Caco-2 (cell line): ENCODE measurements at regions not wholly inside any gene's neighbourhood (a gene's known extent, or its start where the extent isn't known, plus 50 kb on each side); places are given as distances from the start of the nearest gene placed in this dataset.

ENCODE experiments used
- BruUV-seq: library from RNA; stranded (reverse); fragments of 400-500 nt; replicated peaks from 2 replicates; lab custom pipeline; 2021; lab: Mats Ljungman, UMichigan
- CTCF ChIA-PET: fragments of 300-600 bp; sonication (Branson Sonifier 250); formaldehyde crosslinking; loops from one replicate; lab custom pipeline; 2022; ENCODE audit warnings: antibody characterized with exemption; lab: Charles Lee
- POLR2A ChIA-PET: fragments of 300-600 bp; sonication (Branson Sonifier 250); formaldehyde crosslinking; loops from one replicate; lab custom pipeline; 2022; ENCODE audit warnings: antibody characterized with exemption; lab: Charles Lee
- DNase-seq, 2 experiments: peaks; one replicate each; pipeline versions ENCODE4 v3.0.0 to v3.0.0-alpha.2; 2020 to 2022
- H3K27me3 ChIP-seq: replicated peaks from 2 replicates; pipeline ENCODE4 v1.6.0; 2011; ENCODE audit warnings: low read length; ENCODE audit not compliant: control insufficient read depth, insufficient read depth
- H3K36me3 ChIP-seq: 2 replicates; pipeline ENCODE4 v1.5.1; 2011; ENCODE audit warnings: low read length; ENCODE audit not compliant: control insufficient read depth, insufficient read depth
- H3K4me1 ChIP-seq: fragments of 250-450 bp; sonication (Bioruptor Pico); 2 replicates; pipeline ENCODE4 v1.5.1; 2020; ENCODE audit warnings: mild to moderate bottlenecking
- H3K4me3 ChIP-seq: 2 replicates; pipeline ENCODE4 v1.5.1; 2011; ENCODE audit warnings: low read depth, mild to moderate bottlenecking, control low read depth, low read length
- H3K9me3 ChIP-seq: fragments of 250-450 bp; sonication (Bioruptor Pico); 2 replicates; pipeline ENCODE4 v1.5.1; 2020; ENCODE audit warnings: mild to moderate bottlenecking, moderate library complexity
- H3K27ac Mint-ChIP-seq: one replicate; pipeline ENCODE4 v1.8.0; 2022; ENCODE audit warnings: mixed read lengths; ENCODE audit not compliant: unreplicated experiment
- H3K27me3 Mint-ChIP-seq: one replicate; pipeline ENCODE4 v1.8.0; 2022; ENCODE audit warnings: mixed read lengths; ENCODE audit not compliant: insufficient read depth, unreplicated experiment
- H3K36me3 Mint-ChIP-seq: one replicate; pipeline ENCODE4 v1.8.0; 2022; ENCODE audit warnings: mild to moderate bottlenecking, mixed read lengths; ENCODE audit not compliant: insufficient read depth, unreplicated experiment
- H3K4me1 Mint-ChIP-seq: one replicate; pipeline ENCODE4 v1.8.0; 2022; ENCODE audit warnings: low read depth, mixed read lengths; ENCODE audit not compliant: unreplicated experiment
- H3K4me3 Mint-ChIP-seq: one replicate; pipeline ENCODE4 v1.8.0; 2022; ENCODE audit warnings: mild to moderate bottlenecking, moderate library complexity, mixed read lengths; ENCODE audit not compliant: unreplicated experiment
- H3K9me3 Mint-ChIP-seq: one replicate; pipeline ENCODE4 v1.8.0; 2022; ENCODE audit warnings: mixed read lengths; ENCODE audit not compliant: unreplicated experiment
- intact Hi-C: fragments of 100-400 bp; cut with micrococcal nuclease; formaldehyde crosslinking; loops from one replicate; pipeline ENCODE4 v1.10.0; 2022; ENCODE audit not compliant: unreplicated experiment
- TF ChIP-seq, protein P1 (sequence below), 2 experiments: fragments of 200-600 bp in 1 of 2; IDR thresholded peaks; 1 replicate in 1 of 2; 2 replicates in 1 of 2; pipeline versions ENCODE4 v1.5.1 to v1.8.0; 2011 to 2022; ENCODE audit warnings: antibody characterized with exemption in 1 of 2, control low read depth in 1 of 2, inconsistent platforms in 1 of 2, low read depth in 1 of 2, low read length in 1 of 2, mild to moderate bottlenecking in 1 of 2, moderate library complexity in 1 of 2; ENCODE audit not compliant: insufficient read depth in 1 of 2, severe bottlenecking in 1 of 2, unreplicated experiment in 1 of 2

DNA sequence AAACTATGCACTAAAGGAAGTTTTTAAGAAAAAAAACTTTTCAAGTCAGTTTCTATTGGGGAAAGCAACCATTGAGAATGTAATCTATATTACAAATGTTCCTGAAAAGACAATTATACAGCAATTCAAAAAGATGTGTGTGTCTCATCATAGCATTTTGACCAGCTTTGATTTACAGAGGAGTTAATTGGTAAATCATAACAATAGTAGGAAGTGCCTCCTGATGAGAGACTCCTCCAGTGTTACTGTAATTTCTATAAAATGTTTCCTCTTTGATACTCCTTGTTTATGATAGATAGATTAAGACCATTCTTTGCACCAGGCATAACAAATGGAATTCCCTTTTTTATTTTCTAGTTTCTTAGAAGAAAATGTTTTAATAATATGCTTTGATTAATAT, 249.9 kb downstream of the CALCRL start:
- Histone ChIP-seq H3K9me3 (no peaks in the 10 kb centered on the region), H3K36me3 (no peaks in the 10 kb centered on the region), H3K27me3 (no peaks in the 10 kb centered on the region), H3K4me1 (no peaks in the 10 kb centered on the region), H3K4me3 (no peak overlapping the region)
- Mint-ChIP-seq H3K36me3 (no peaks in the 10 kb centered on the region), H3K27ac (no peak overlapping the region), H3K4me3 (no peak overlapping the region), H3K9me3 (no peaks in the 10 kb centered on the region), H3K4me1 (no peaks in the 10 kb centered on the region), H3K27me3 (no peaks in the 10 kb centered on the region)
- ChIA-PET CTCF (no interaction called here), POLR2A (no interaction called here)
- DNase-seq = no peak
- TF ChIP-seq, protein P1, sequence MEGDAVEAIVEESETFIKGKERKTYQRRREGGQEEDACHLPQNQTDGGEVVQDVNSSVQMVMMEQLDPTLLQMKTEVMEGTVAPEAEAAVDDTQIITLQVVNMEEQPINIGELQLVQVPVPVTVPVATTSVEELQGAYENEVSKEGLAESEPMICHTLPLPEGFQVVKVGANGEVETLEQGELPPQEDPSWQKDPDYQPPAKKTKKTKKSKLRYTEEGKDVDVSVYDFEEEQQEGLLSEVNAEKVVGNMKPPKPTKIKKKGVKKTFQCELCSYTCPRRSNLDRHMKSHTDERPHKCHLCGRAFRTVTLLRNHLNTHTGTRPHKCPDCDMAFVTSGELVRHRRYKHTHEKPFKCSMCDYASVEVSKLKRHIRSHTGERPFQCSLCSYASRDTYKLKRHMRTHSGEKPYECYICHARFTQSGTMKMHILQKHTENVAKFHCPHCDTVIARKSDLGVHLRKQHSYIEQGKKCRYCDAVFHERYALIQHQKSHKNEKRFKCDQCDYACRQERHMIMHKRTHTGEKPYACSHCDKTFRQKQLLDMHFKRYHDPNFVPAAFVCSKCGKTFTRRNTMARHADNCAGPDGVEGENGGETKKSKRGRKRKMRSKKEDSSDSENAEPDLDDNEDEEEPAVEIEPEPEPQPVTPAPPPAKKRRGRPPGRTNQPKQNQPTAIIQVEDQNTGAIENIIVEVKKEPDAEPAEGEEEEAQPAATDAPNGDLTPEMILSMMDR (IDR thresholded peaks at IDR 0.05; ENCODE audit: insufficient read depth in 1 of 2, low read depth in 1 of 2, low read length in 1 of 2, severe bottlenecking in 1 of 2, unreplicated experiment in 1 of 2) = no peak
- intact Hi-C loops = no loop called here
- BruUV-seq = no TSS peak

DNA sequence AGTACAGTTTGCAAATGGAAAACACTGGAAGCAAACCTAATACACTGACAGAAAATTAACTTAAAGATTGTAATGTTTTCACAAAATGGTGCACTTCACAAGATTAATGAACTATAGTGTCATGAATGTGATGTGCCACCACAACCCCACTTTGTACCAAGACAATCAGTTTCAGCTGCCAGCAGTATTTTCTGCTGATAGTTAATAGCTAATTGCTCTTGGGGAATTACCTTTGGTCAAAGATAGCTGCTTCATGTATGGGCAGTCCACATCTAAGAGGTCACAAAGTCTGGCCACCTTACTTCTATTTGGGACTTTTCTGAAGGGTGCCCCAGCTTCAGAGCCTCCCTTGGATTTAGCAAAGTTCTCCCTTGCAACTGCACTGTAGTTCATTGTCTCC, 254.0 kb downstream of the CALCRL start:
- Mint-ChIP-seq H3K9me3 (no peaks in the 10 kb centered on the region), H3K36me3 (no peaks in the 10 kb centered on the region), H3K4me3 (no peak overlapping the region), H3K4me1 (no peaks in the 10 kb centered on the region), H3K27me3 (peaks cover 3% of the 10 kb centered on the region), H3K27ac (no peak overlapping the region)
- H3K27me3 ChIP-seq = no peaks in the 10 kb centered on the region
- H3K4me3 ChIP-seq = no peak overlapping the region
- TF ChIP-seq, protein P1 (IDR thresholded peaks at IDR 0.05; ENCODE audit: insufficient read depth in 1 of 2, low read depth in 1 of 2, low read length in 1 of 2, severe bottlenecking in 1 of 2, unreplicated experiment in 1 of 2) = no peak
- intact Hi-C loops = no loop called here
- CTCF ChIA-PET = no interaction called here
- no peaks in the 10 kb centered on the region for H3K36me3 ChIP-seq
- no peaks in the 10 kb centered on the region for H3K9me3 ChIP-seq
- DNase-seq = no peak
- BruUV-seq = no TSS peak
- POLR2A ChIA-PET = no interaction called here
- H3K4me1 ChIP-seq = no peaks in the 10 kb centered on the region

DNA sequence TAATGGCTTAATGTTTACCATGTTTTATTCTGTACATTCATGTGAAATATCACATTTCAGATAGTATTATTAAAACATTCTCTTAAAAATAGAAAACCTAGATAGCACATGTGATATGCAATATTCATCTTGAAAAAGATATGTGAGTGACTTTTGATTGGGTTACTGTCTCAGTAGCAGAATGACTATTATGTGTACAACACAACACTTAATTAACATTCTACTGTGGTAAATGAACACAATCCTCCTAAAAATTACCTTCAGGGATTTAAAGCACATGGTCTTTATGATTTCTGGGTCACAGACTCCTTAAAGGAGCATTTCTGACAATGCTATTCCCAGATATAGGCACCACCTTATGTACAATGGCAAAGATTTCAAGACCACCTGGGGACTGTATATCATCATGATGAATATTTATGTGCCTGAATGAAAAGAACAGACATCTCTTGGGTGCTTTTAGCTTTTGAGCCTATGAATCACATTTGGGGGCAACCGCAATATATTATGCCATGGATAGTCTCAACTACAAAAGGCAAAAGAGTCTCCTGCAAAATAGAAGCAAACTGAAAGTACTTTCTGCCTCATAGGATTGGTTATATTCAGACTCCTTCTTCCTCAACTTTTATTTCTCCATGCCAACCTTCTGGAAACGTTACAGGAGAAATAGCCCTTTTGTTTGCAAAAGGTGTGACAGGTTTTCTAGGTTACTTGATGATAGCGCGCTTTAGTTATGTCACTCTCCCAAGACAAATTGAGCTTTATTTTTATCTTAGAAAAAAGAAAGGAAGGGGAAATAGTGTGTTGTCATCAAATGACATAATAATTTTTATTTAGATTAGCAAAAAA, 259.0 kb downstream of the CALCRL start:
- TF ChIP-seq, protein P1 (IDR thresholded peaks at IDR 0.05; ENCODE audit: insufficient read depth in 1 of 2, low read depth in 1 of 2, low read length in 1 of 2, severe bottlenecking in 1 of 2, unreplicated experiment in 1 of 2) = no peak
- H3K4me1 ChIP-seq = peaks cover under 1% of the 10 kb centered on the region
- BruUV-seq = no TSS peak
- DNase-seq = no peak
- intact Hi-C loops = no loop called here
- H3K27me3 ChIP-seq = no peaks in the 10 kb centered on the region
- H3K36me3 Mint-ChIP-seq = no peaks in the 10 kb centered on the region
- ChIA-PET POLR2A (no interaction called here), CTCF (no interaction called here)
- H3K9me3 ChIP-seq = no peaks in the 10 kb centered on the region
- no peak overlapping the region for H3K4me3 Mint-ChIP-seq
- no peak overlapping the region for H3K27ac Mint-ChIP-seq
- H3K27me3 Mint-ChIP-seq = peaks cover 3% of the 10 kb centered on the region
- no peaks in the 10 kb centered on the region for H3K9me3 Mint-ChIP-seq
- H3K4me1 Mint-ChIP-seq = no peaks in the 10 kb centered on the region
- H3K4me3 ChIP-seq = no peak overlapping the region
- no peaks in the 10 kb centered on the region for H3K36me3 ChIP-seq
